Endothelial cell of umbilical vein (primary cell): ENCODE measurements at regions not wholly inside any gene's neighbourhood (a gene's known extent, or its start where the extent isn't known, plus 50 kb on each side); places are given as distances from the start of the nearest gene placed in this dataset.

ENCODE experiments used
- EZH2 ChIP-seq: IDR thresholded peaks from 2 replicates; pipeline ENCODE4 v1.6.1; 2012; ENCODE audit warnings: borderline replicate concordance, low read depth, mild to moderate bottlenecking, moderate library complexity, low read length, inconsistent platforms; ENCODE audit not compliant: severe bottlenecking
- FOS ChIP-seq: IDR thresholded peaks from 2 replicates; pipeline ENCODE4 v1.6.1; 2011; ENCODE audit warnings: mild to moderate bottlenecking, low read length, moderate library complexity, borderline replicate concordance; ENCODE audit not compliant: insufficient read depth
- GATA2 ChIP-seq: IDR thresholded peaks from 2 replicates; pipeline ENCODE4 v1.7.0; 2011; ENCODE audit warnings: low read depth, mild to moderate bottlenecking, moderate library complexity, mixed read lengths, low read length; ENCODE audit not compliant: insufficient read length, insufficient read depth
- MYC ChIP-seq: IDR thresholded peaks from one replicate; pipeline ENCODE4 v1.6.1; 2011; ENCODE audit warnings: mild to moderate bottlenecking, low read depth, low read length
- POLR2A ChIP-seq: IDR thresholded peaks from 2 replicates; pipeline ENCODE4 v1.6.1; 2012; ENCODE audit warnings: low read depth, mild to moderate bottlenecking, control low read depth, low read length
- POLR2AphosphoS5 ChIP-seq: IDR thresholded peaks from 2 replicates; pipeline ENCODE4 v1.6.1; 2012; ENCODE audit warnings: low read depth, mild to moderate bottlenecking, control low read depth, low read length, moderate library complexity; ENCODE audit not compliant: insufficient read depth
- TF ChIP-seq, protein P1 (sequence below), 2 donors: IDR thresholded peaks; 1 replicate in 1 of 2; 2 replicates in 1 of 2; pipeline ENCODE4 v1.5.1; 2011; ENCODE audit warnings: low read length in 2 of 2, mild to moderate bottlenecking in 2 of 2, moderate library complexity in 2 of 2, control low read depth in 1 of 2, inconsistent platforms in 1 of 2, low read depth in 1 of 2; ENCODE audit not compliant: insufficient read depth in 1 of 2; ENCODE audit errors: extremely low read depth in 1 of 2
- TF ChIP-seq, protein P2 (sequence below): IDR thresholded peaks from 2 replicates; pipeline ENCODE4 v1.6.1; 2011; ENCODE audit not compliant: insufficient read depth, insufficient read length

DNA sequence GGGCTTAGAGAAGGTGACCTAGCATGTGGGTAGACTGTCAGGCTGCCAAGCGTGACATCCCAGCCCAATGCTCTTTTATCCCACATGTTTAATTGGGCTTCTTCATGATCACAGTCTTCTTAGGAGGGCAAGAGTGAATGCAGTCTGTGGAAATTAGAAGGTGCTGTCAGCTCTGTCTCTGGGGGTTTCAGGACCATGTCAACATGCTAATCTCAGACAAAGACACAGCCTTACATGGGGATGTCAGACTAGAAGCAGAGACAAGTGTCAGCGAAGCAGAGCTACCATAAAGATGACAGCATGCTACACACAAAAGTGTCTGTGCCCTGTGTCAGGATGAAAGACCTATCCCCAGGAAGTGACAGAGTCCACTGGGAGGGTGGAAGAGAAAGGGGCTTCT lies 120.1 kb upstream of the SLC25A36 start:
- TF ChIP-seq, protein P1, sequence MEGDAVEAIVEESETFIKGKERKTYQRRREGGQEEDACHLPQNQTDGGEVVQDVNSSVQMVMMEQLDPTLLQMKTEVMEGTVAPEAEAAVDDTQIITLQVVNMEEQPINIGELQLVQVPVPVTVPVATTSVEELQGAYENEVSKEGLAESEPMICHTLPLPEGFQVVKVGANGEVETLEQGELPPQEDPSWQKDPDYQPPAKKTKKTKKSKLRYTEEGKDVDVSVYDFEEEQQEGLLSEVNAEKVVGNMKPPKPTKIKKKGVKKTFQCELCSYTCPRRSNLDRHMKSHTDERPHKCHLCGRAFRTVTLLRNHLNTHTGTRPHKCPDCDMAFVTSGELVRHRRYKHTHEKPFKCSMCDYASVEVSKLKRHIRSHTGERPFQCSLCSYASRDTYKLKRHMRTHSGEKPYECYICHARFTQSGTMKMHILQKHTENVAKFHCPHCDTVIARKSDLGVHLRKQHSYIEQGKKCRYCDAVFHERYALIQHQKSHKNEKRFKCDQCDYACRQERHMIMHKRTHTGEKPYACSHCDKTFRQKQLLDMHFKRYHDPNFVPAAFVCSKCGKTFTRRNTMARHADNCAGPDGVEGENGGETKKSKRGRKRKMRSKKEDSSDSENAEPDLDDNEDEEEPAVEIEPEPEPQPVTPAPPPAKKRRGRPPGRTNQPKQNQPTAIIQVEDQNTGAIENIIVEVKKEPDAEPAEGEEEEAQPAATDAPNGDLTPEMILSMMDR (IDR thresholded peaks at IDR 0.05; ENCODE audit: extremely low read depth in 1 of 2, insufficient read depth in 1 of 2, low read depth in 1 of 2, low read length in 2 of 2), result no peak
- TF ChIP-seq EZH2 (no peak), POLR2A (no peak), POLR2AphosphoS5 (no peak), FOS (no peak), GATA2 (no peak), MYC (no peak)
- TF ChIP-seq, protein P2, sequence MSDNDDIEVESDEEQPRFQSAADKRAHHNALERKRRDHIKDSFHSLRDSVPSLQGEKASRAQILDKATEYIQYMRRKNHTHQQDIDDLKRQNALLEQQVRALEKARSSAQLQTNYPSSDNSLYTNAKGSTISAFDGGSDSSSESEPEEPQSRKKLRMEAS, result no peak
